ENCODE measurements at regions not wholly inside any gene's neighbourhood (a gene's known extent, or its start where the extent isn't known, plus 50 kb on each side); places are given as distances from the start of the nearest gene placed in this dataset.

DNA sequence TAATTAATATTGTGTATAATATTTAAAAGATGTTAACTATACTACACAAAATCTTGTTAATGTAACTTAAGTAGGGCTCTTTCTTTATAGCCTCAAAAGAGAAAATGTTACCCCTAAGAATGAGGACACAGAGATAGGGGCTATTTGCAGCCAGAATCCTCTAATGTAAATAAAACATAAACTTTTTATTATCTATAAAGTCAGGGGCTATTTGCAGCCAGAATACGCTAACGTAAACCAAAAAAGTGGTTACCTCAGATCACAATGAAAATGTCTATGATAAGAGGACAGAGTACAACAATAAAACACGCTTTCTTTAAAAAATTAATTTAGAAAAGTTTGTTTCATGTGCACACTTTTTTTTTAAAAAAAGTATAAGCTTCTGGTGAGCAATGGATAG is 229.9 kb upstream of the PITX2 start:
- no peak overlapping the region for H3K4me3 ChIP-seq (ENCODE audit: low read depth in 2 of 2, low read length in 2 of 2)
- H3K27ac ChIP-seq (ENCODE audit: low read length), result no peak overlapping the region
- no peak for TF ChIP-seq TCF7L2 (IDR thresholded peaks at IDR 0.05; ENCODE audit: low read depth, low read length)
- no peak for TF ChIP-seq SIN3A (IDR thresholded peaks at IDR 0.05; ENCODE audit: borderline replicate concordance, insufficient read depth, low read depth, low read length)
- TF ChIP-seq, protein P1, sequence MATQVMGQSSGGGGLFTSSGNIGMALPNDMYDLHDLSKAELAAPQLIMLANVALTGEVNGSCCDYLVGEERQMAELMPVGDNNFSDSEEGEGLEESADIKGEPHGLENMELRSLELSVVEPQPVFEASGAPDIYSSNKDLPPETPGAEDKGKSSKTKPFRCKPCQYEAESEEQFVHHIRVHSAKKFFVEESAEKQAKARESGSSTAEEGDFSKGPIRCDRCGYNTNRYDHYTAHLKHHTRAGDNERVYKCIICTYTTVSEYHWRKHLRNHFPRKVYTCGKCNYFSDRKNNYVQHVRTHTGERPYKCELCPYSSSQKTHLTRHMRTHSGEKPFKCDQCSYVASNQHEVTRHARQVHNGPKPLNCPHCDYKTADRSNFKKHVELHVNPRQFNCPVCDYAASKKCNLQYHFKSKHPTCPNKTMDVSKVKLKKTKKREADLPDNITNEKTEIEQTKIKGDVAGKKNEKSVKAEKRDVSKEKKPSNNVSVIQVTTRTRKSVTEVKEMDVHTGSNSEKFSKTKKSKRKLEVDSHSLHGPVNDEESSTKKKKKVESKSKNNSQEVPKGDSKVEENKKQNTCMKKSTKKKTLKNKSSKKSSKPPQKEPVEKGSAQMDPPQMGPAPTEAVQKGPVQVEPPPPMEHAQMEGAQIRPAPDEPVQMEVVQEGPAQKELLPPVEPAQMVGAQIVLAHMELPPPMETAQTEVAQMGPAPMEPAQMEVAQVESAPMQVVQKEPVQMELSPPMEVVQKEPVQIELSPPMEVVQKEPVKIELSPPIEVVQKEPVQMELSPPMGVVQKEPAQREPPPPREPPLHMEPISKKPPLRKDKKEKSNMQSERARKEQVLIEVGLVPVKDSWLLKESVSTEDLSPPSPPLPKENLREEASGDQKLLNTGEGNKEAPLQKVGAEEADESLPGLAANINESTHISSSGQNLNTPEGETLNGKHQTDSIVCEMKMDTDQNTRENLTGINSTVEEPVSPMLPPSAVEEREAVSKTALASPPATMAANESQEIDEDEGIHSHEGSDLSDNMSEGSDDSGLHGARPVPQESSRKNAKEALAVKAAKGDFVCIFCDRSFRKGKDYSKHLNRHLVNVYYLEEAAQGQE (IDR thresholded peaks at IDR 0.05; ENCODE audit: insufficient read depth in 1 of 2, low read depth in 2 of 2, low read length in 1 of 2), result no peak
- TF ChIP-seq, protein P2, sequence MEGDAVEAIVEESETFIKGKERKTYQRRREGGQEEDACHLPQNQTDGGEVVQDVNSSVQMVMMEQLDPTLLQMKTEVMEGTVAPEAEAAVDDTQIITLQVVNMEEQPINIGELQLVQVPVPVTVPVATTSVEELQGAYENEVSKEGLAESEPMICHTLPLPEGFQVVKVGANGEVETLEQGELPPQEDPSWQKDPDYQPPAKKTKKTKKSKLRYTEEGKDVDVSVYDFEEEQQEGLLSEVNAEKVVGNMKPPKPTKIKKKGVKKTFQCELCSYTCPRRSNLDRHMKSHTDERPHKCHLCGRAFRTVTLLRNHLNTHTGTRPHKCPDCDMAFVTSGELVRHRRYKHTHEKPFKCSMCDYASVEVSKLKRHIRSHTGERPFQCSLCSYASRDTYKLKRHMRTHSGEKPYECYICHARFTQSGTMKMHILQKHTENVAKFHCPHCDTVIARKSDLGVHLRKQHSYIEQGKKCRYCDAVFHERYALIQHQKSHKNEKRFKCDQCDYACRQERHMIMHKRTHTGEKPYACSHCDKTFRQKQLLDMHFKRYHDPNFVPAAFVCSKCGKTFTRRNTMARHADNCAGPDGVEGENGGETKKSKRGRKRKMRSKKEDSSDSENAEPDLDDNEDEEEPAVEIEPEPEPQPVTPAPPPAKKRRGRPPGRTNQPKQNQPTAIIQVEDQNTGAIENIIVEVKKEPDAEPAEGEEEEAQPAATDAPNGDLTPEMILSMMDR (IDR thresholded peaks at IDR 0.05), result no peak
- TF ChIP-seq POLR2AphosphoS5 (IDR thresholded peaks at IDR 0.05; ENCODE audit: low read depth, low read length), result no peak
- no TSS peak for BruUV-seq (replicated peaks)
- in situ Hi-C loops (cut with HindIII; ENCODE audit: low pct_unique_long_range_greater_than_20kb, low sequenced_read_pairs) (no loop called here), intact Hi-C loops (cut with micrococcal nuclease; ENCODE audit: unreplicated experiment) (no loop called here)
- no peaks in the 10 kb centered on the region for H3K36me3 ChIP-seq (ENCODE audit: control insufficient read depth, insufficient read depth, low read length)
- H3K4me1 ChIP-seq (ENCODE audit: control insufficient read depth, insufficient read depth, low read length), result no peaks in the 10 kb centered on the region
- ChIA-PET POLR2A (no interaction called here), CTCF (no interaction called here)
- no peak for ATAC-seq
- no peaks in the 10 kb centered on the region for H3K27me3 ChIP-seq (ENCODE audit: control insufficient read depth, insufficient read depth, low read length)
- DNase-seq (ENCODE audit: low read depth, low spot score), result no peak
- H3K9me3 ChIP-seq (ENCODE audit: control insufficient read depth, insufficient read depth, low read depth, low read length), result no peaks in the 10 kb centered on the region

DNA sequence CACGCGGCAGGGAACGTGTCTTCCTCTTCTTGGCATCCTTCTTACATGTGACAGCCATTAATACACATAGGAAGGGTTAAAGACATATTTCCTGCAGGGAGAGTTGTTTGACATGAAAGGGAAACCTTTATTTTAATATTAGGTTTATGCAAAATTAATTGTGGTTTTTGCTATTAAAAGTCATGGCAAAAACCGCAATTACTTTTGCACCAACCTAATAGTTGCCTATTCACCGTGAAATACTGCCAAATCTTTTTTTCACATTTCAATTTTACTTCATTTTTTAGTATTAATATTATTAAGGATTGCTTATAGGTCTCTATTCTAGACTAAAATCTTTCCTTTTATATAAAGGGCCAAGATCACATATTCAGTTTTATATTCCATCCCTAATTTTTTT is 230.4 kb upstream of the PITX2 start:
- Histone ChIP-seq H3K27me3 (ENCODE audit: control insufficient read depth, insufficient read depth, low read length) (no peaks in the 10 kb centered on the region), H3K9me3 (ENCODE audit: control insufficient read depth, insufficient read depth, low read depth, low read length) (no peaks in the 10 kb centered on the region), H3K4me1 (ENCODE audit: control insufficient read depth, insufficient read depth, low read length) (no peaks in the 10 kb centered on the region), H3K27ac (ENCODE audit: low read length) (no peak overlapping the region), H3K36me3 (ENCODE audit: control insufficient read depth, insufficient read depth, low read length) (no peaks in the 10 kb centered on the region), H3K4me3 (ENCODE audit: low read depth in 2 of 2, low read length in 2 of 2) (no peak overlapping the region)
- POLR2A ChIA-PET, result no interaction called here
- intact Hi-C loops (cut with micrococcal nuclease; ENCODE audit: unreplicated experiment), result no loop called here
- TF ChIP-seq POLR2AphosphoS5 (IDR thresholded peaks at IDR 0.05; ENCODE audit: low read depth, low read length) (no peak), TCF7L2 (IDR thresholded peaks at IDR 0.05; ENCODE audit: low read depth, low read length) (no peak), SIN3A (IDR thresholded peaks at IDR 0.05; ENCODE audit: borderline replicate concordance, insufficient read depth, low read depth, low read length) (no peak)
- TF ChIP-seq, protein P2 (IDR thresholded peaks at IDR 0.05), result no peak
- TF ChIP-seq, protein P1 (IDR thresholded peaks at IDR 0.05; ENCODE audit: insufficient read depth in 1 of 2, low read depth in 2 of 2, low read length in 1 of 2), result no peak
- CTCF ChIA-PET, result no interaction called here
- DNase-seq (ENCODE audit: low read depth, low spot score), result no peak
- in situ Hi-C loops (cut with HindIII; ENCODE audit: low pct_unique_long_range_greater_than_20kb, low sequenced_read_pairs), result no loop called here
- ATAC-seq, result no peak
- BruUV-seq (replicated peaks), result no TSS peak
